ENCODE measurements at regions not wholly inside any gene's neighbourhood (a gene's known extent, or its start where the extent isn't known, plus 50 kb on each side); places are given as distances from the start of the nearest gene placed in this dataset.

DNA sequence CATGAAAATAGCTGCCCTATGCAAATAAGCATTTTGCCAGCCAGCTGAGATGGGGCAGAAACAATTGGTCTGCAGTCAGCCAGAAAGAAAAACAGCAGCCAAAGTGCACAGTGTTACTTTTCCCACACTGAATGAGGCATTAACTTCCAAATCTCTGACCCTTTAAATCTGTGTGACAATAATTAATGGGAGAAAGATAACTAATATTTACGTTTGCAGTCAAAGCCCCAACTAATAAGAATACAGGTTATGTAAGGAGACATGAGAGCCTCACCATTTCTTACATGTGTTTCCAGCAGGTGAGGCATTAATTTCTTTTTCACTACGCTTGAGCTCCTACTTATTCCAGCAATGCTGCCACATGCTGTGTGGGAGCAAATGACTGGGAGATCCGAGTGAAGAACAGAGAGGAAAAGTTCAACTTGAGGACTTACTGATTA is 339.0 kb downstream of the SATB2 start:
- TF ChIP-seq, protein P1, sequence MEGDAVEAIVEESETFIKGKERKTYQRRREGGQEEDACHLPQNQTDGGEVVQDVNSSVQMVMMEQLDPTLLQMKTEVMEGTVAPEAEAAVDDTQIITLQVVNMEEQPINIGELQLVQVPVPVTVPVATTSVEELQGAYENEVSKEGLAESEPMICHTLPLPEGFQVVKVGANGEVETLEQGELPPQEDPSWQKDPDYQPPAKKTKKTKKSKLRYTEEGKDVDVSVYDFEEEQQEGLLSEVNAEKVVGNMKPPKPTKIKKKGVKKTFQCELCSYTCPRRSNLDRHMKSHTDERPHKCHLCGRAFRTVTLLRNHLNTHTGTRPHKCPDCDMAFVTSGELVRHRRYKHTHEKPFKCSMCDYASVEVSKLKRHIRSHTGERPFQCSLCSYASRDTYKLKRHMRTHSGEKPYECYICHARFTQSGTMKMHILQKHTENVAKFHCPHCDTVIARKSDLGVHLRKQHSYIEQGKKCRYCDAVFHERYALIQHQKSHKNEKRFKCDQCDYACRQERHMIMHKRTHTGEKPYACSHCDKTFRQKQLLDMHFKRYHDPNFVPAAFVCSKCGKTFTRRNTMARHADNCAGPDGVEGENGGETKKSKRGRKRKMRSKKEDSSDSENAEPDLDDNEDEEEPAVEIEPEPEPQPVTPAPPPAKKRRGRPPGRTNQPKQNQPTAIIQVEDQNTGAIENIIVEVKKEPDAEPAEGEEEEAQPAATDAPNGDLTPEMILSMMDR (IDR thresholded peaks at IDR 0.05): no peak
- TF ChIP-seq EP300 (IDR thresholded peaks at IDR 0.05): no peak

All from esophagus muscularis mucosa (tissue), 3 donors.